ENCODE measurements at regions not wholly inside any gene's neighbourhood (a gene's known extent, or its start where the extent isn't known, plus 50 kb on each side); places are given as distances from the start of the nearest gene placed in this dataset.

GRCh38 chr13:22369840-22370239, 699.0 kb downstream of the FGF9 start:
- no peak overlapping the region for H3K4me3 Mint-ChIP-seq
- H3K4me1 Mint-ChIP-seq: no peaks in the 10 kb centered on the region
- no peak overlapping the region for H3K27ac Mint-ChIP-seq
- peaks cover 4% of the 10 kb centered on the region for H3K27me3 Mint-ChIP-seq
- no peaks in the 10 kb centered on the region for H3K9me3 Mint-ChIP-seq
- no peaks in the 10 kb centered on the region for H3K36me3 Mint-ChIP-seq

- peaks cover 4% of the 10 kb centered on the region for H3K27me3 Mint-ChIP-seq
- H3K4me3 Mint-ChIP-seq: no peak overlapping the region
- no peaks in the 10 kb centered on the region for H3K9me3 Mint-ChIP-seq
- H3K4me1 Mint-ChIP-seq: no peaks in the 10 kb centered on the region
- no peaks in the 10 kb centered on the region for H3K36me3 Mint-ChIP-seq
- H3K27ac Mint-ChIP-seq: no peak overlapping the region
Observed at GRCh38 chr13:22372261-22372660, 701.4 kb downstream of the FGF9 start.

- Mint-ChIP-seq H3K36me3 (no peaks in the 10 kb centered on the region), H3K4me1 (no peaks in the 10 kb centered on the region), H3K27me3 (no peaks in the 10 kb centered on the region), H3K4me3 (no peak overlapping the region), H3K27ac (no peak overlapping the region), H3K9me3 (no peaks in the 10 kb centered on the region)
Observed at GRCh38 chr13:22375151-22375550, 704.3 kb downstream of the FGF9 start.

DNA sequence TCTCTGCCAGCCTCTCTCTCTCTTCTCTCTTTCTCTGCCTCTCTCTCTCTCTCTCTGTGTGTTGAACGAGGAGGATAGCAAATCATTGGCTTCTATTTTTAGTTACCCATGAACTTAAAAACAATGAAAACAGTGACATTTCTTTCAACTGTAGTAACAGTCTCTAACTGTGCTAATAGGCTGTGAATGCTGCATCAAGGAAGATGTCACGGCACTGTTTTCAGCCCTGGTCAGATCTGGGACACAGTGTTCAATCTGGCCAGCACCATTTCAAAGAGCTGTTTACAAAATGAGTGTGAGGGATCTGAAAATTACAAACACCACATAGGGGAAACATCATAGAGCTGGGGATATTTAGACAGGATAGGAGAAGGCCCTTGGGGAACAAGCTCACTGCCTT, 717.0 kb downstream of the FGF9 start:
- Mint-ChIP-seq H3K36me3 (no peaks in the 10 kb centered on the region), H3K27ac (no peak overlapping the region), H3K4me3 (no peak overlapping the region), H3K4me1 (no peaks in the 10 kb centered on the region), H3K27me3 (no peaks in the 10 kb centered on the region), H3K9me3 (no peaks in the 10 kb centered on the region)

DNA sequence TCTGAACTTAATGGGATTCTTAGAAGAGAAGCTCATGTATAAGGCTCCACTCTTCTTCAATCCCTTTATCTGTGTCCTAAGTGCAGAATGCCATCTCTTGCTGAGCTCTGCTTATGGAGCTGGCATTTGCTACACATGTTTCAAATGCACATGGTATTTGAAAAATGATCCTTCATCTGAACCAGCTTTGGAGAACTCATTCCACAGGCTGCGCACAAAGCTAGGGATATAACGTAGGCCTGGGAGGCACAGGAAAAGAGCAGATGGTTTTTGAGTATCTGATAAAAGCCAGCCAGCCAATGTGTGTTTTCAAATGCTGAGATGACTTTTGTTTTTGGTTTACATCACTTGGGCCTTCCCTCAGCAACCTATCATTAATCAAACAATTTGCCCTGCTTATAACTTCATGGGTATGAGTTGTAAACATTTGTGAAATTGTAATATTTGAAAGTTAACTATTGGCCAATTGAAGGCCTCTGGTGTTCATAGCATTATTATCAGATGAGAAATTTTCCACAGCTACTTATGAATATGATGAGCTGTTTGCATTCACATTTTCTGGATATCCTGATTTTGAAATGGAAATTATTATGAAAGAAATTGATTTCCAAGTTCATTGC, 729.0 kb downstream of the FGF9 start:
- H3K9me3 Mint-ChIP-seq: no peaks in the 10 kb centered on the region
- H3K27ac Mint-ChIP-seq: no peak overlapping the region
- no peak overlapping the region for H3K4me3 Mint-ChIP-seq
- H3K36me3 Mint-ChIP-seq: no peaks in the 10 kb centered on the region
- no peaks in the 10 kb centered on the region for H3K27me3 Mint-ChIP-seq
- no peaks in the 10 kb centered on the region for H3K4me1 Mint-ChIP-seq

- no peaks in the 10 kb centered on the region for H3K4me1 Mint-ChIP-seq
- no peak overlapping the region for H3K27ac Mint-ChIP-seq
- H3K36me3 Mint-ChIP-seq: no peaks in the 10 kb centered on the region
- no peaks in the 10 kb centered on the region for H3K27me3 Mint-ChIP-seq
- no peaks in the 10 kb centered on the region for H3K9me3 Mint-ChIP-seq
- no peak overlapping the region for H3K4me3 Mint-ChIP-seq
Observed at GRCh38 chr13:22402682-22403081, 731.8 kb downstream of the FGF9 start.

DNA sequence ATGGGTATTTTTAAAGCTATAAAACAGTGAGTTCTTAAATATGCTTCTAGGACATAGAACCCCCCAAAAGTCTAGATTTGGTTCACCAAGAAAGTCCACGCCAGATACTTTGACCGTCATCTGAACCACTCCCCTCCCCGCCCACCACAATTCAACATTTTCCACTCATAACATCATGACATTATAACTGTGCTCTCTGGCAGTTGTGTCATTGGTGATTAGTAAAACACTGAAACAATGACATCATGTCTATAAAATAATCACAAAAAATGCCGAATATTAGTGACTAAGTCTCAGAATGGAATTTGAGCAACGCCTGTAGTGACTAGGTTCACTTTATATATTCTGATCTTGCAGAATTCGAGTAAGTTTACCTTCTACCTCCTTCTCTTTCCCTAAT, 732.3 kb downstream of the FGF9 start:
- peaks cover 3% of the 10 kb centered on the region for H3K9me3 Mint-ChIP-seq
- no peak overlapping the region for H3K4me3 Mint-ChIP-seq
- H3K36me3 Mint-ChIP-seq: no peaks in the 10 kb centered on the region
- no peaks in the 10 kb centered on the region for H3K27me3 Mint-ChIP-seq
- H3K4me1 Mint-ChIP-seq: no peaks in the 10 kb centered on the region
- H3K27ac Mint-ChIP-seq: no peak overlapping the region

- Mint-ChIP-seq H3K4me3 (no peak overlapping the region), H3K36me3 (no peaks in the 10 kb centered on the region), H3K9me3 (peaks cover 10% of the 10 kb centered on the region), H3K4me1 (no peaks in the 10 kb centered on the region), H3K27ac (no peak overlapping the region), H3K27me3 (no peaks in the 10 kb centered on the region)
Observed at GRCh38 chr13:22405891-22406290, 735.0 kb downstream of the FGF9 start.

GRCh38 chr13:22412452-22412851, 741.6 kb downstream of the FGF9 start:
- H3K27ac Mint-ChIP-seq: no peak overlapping the region
- no peak overlapping the region for H3K4me3 Mint-ChIP-seq
- peaks cover 34% of the 10 kb centered on the region for H3K9me3 Mint-ChIP-seq
- peaks cover 2% of the 10 kb centered on the region for H3K36me3 Mint-ChIP-seq
- H3K27me3 Mint-ChIP-seq: peaks cover 3% of the 10 kb centered on the region
- no peaks in the 10 kb centered on the region for H3K4me1 Mint-ChIP-seq

DNA sequence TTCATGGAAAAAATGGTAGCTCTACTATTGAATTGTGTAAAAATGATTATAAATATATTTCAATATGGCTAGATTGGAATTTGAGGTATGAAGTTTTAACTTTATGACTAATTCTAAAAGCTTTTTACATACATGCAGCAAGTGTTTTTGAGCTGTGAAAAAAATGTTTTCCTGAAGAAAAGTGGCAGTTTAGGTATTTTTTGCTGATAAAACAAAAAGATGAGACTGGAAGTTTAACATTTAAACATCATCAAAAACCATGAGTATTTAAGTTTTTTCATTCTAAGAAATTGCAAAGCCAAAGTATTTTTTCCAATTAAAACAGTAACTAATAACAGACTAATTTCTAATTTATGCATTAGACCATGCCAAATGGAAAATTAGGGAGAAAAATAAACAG, 751.1 kb downstream of the FGF9 start:
- H3K36me3 Mint-ChIP-seq: no peaks in the 10 kb centered on the region

DNA sequence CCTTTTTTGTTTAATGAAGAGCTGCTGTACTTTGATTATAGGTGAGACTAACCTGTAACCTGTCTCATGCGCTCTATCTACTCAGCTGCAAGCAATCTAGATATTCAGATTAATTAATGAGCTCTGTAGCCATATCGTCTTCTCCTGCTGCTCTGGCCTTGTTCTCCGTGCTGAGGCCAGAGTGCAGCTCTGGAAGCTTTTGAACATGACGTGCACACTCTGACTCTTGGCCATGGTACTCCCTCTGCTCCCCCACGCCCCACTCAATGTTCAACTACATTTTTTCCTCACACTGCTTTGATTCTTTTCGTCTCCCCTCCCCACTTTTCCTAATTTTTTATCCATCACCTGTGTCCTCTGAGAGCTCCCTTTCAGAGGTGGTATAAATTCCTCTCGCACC, 751.8 kb downstream of the FGF9 start:
- no peaks in the 10 kb centered on the region for H3K4me1 Mint-ChIP-seq
- H3K9me3 Mint-ChIP-seq: no peaks in the 10 kb centered on the region
- H3K27ac Mint-ChIP-seq: no peak overlapping the region
- no peaks in the 10 kb centered on the region for H3K27me3 Mint-ChIP-seq
- no peak overlapping the region for H3K4me3 Mint-ChIP-seq
- no peaks in the 10 kb centered on the region for H3K36me3 Mint-ChIP-seq

More for the DNA sequence above, 751.1 kb downstream of the FGF9 start:
- Mint-ChIP-seq H3K27ac (no peak overlapping the region), H3K4me3 (no peak overlapping the region), H3K27me3 (no peaks in the 10 kb centered on the region), H3K4me1 (no peaks in the 10 kb centered on the region), H3K9me3 (no peaks in the 10 kb centered on the region)

GRCh38 chr13:22423261-22423660, 752.4 kb downstream of the FGF9 start:
- no peaks in the 10 kb centered on the region for H3K9me3 Mint-ChIP-seq

DNA sequence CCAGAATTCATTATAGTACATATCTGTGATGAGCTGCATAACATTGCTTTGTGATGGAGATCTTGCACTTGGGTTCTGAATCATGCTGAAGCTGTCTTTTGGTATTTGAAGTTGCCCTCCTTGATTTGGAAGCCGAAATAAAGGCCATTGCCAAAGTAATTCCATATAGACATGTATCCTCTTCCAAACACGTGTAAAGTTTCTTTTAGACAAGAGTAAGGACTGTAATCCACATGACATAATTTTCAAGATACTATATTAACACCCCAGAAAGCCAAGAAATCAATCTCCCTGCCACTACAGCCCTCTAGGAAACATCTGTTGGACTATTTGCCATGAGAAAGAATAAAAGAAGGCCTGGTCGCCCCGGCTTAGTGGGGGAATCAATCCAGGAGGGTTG, 754.2 kb downstream of the FGF9 start:
- Mint-ChIP-seq H3K4me1 (no peaks in the 10 kb centered on the region), H3K4me3 (no peak overlapping the region), H3K9me3 (peaks cover 3% of the 10 kb centered on the region), H3K27ac (no peak overlapping the region), H3K27me3 (no peaks in the 10 kb centered on the region), H3K36me3 (no peaks in the 10 kb centered on the region)

More at GRCh38 chr13:22423261-22423660, 752.4 kb downstream of the FGF9 start:
- Mint-ChIP-seq H3K27ac (no peak overlapping the region), H3K36me3 (no peaks in the 10 kb centered on the region), H3K27me3 (no peaks in the 10 kb centered on the region), H3K4me1 (no peaks in the 10 kb centered on the region), H3K4me3 (no peak overlapping the region)

DNA sequence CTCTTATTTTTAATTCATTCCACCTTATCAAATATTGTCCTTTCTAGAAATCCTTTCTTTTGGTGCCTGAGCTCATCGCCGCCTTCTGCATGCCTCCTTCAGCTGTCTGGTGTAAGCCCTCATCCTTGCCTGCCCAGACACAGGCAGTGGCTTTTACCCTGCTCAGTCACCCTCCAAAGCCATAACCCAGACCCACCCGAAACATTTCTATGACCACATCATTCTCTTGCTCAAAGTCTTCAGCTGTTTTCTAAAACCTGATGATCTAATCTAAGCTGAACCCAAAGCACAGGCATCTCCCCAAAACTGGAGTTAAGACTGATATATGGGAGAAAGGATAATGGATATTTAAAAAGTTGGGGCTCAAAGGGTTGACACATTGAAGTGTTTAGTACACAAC, 753.7 kb upstream of the SGCG start:
- Mint-ChIP-seq H3K4me1 (no peaks in the 10 kb centered on the region), H3K4me3 (no peak overlapping the region), H3K27ac (no peak overlapping the region), H3K36me3 (no peaks in the 10 kb centered on the region), H3K9me3 (peaks cover 4% of the 10 kb centered on the region), H3K27me3 (no peaks in the 10 kb centered on the region)

DNA sequence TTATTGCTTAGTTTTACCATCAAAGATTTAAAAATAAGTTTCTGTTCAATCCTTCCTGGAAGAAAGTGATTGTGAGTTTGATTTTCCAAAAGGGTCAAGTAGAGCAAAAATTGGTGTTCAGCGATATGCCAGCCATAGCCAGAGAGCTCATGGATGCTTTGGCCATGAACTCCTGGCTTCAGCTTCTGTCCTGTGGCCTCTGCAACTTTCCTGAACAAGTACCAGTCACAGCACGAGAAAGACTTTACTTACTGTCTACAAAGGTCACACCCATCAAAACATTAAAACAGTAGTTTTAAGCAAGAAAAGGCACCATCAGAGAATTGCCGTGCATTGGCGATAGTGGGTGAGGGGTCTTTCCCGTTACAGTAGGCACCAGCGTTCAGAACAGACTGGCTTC, 753.0 kb upstream of the SGCG start:
- Mint-ChIP-seq H3K9me3 (peaks cover 4% of the 10 kb centered on the region), H3K4me3 (no peak overlapping the region), H3K27ac (no peak overlapping the region), H3K4me1 (no peaks in the 10 kb centered on the region), H3K27me3 (no peaks in the 10 kb centered on the region), H3K36me3 (no peaks in the 10 kb centered on the region)

GRCh38 chr13:22428188-22428828, 752.5 kb upstream of the SGCG start:
- H3K4me1 Mint-ChIP-seq: no peaks in the 10 kb centered on the region
- H3K36me3 Mint-ChIP-seq: no peaks in the 10 kb centered on the region
- H3K4me3 Mint-ChIP-seq: no peak overlapping the region
- H3K9me3 Mint-ChIP-seq: peaks cover 4% of the 10 kb centered on the region
- H3K27me3 Mint-ChIP-seq: no peaks in the 10 kb centered on the region
- H3K27ac Mint-ChIP-seq: no peak overlapping the region

GRCh38 chr13:22432690-22433089, 748.1 kb upstream of the SGCG start:
- Mint-ChIP-seq H3K36me3 (no peaks in the 10 kb centered on the region), H3K4me3 (no peak overlapping the region), H3K9me3 (peaks cover 4% of the 10 kb centered on the region), H3K27me3 (no peaks in the 10 kb centered on the region), H3K27ac (no peak overlapping the region), H3K4me1 (peaks cover 5% of the 10 kb centered on the region)
